SH-SY5Y (cell line): ENCODE measurements at regions not wholly inside any gene's neighbourhood (a gene's known extent, or its start where the extent isn't known, plus 50 kb on each side); places are given as distances from the start of the nearest gene placed in this dataset.

ENCODE experiments used
- GATA2 ChIP-seq: IDR thresholded peaks from 2 replicates; pipeline ENCODE4 v1.6.1; 2011; ENCODE audit warnings: mild to moderate bottlenecking, low read depth, low read length
- GATA3 ChIP-seq: IDR thresholded peaks from 2 replicates; pipeline ENCODE4 v1.6.1; 2011; ENCODE audit warnings: low read depth, mild to moderate bottlenecking, low read length, moderate library complexity

DNA sequence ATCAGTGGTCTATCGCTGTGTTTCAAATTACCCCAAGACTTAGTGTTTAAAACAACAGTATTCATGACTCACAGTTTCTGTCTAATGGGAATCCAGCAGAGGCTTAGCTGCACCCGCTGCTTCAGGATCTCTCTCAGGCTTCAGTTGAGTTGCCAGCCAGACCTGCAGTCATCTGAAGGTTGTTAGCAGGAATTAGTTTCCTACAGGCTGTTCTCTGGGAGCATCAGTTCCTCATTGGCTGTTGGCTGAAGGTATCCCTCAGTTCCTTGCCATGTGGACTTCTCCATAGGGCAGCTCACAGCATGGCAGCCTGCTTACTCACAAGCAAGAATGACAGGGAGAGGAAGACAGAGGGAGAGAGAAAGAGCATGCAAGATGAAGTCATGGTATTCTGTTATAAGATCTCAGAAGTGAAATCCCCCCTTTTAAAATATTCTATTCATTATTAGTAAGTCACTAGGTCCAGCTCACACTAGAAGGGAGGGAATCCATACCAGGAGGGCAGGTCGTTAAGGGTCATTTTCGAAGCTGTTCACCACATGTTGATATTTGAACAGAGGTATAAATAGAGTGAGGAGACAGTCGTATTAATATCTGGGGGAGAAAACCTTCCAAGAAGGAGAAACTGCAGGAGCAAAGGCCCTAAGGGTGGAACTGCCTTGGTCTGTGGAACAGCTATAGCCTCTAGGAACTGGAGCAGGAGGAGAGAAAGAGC, 473.9 kb upstream of the PPP2R3A start:
- TF ChIP-seq GATA2: no peak

DNA sequence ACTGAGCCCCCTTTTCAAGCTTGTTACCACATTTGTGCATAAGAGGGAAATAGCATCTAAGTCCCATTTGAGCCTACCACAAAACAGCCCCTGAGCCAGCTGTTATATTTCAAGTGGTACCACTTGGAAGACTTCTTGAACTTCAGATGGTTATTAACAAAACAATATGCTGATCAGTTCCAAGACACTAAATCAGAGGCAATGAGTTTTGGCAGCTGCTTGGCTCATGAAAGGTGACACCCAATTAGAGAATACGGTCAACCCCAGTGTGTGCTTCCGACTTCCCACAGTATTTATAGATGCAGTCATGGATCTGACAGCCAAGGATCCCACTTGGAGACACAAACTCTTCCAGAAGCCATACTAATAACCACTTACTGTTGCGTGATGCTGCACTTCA, 469.6 kb upstream of the PPP2R3A start:
- no peak for TF ChIP-seq GATA2
- TF ChIP-seq GATA3: no peak

DNA sequence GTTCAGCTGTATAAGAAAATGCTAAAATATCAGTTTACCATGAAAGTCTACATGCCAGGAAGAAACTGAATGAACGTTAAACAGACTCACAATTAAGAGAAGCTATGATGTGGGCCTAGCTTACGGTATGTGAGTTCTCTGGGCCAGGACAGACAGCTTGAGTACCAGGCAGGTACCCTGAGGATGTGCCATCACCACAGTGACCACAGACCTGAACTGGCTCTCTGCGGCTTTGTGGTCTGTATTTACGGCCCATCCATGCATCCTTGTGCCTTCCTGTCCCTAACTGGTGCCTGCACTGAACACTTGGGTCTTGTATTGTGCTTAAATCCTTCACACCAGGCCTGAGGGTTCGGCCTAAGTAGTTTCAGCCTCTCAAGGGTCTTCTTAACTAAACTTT, 467.5 kb upstream of the PPP2R3A start:
- no peak for TF ChIP-seq GATA2
- TF ChIP-seq GATA3: no peak

DNA sequence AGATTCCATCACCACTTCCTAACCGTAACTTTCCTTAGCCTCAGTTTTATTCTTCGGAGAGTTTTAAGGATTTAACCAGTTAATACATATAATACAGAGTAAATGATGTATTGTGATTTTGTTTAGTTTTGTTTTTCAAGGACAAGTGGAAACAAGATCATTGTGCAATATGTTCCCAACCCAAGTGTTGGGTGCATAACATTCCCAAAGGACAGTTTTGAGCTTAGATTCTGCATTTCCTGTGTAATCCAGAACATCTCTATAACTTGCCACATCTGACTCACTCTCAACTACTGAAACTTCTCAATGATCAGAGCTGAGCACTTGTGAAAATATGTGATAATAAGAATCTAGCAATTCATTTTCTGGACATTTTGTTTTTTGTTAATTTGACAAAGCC, 466.1 kb upstream of the PPP2R3A start:
- no peak for TF ChIP-seq GATA2
- no peak for TF ChIP-seq GATA3

DNA sequence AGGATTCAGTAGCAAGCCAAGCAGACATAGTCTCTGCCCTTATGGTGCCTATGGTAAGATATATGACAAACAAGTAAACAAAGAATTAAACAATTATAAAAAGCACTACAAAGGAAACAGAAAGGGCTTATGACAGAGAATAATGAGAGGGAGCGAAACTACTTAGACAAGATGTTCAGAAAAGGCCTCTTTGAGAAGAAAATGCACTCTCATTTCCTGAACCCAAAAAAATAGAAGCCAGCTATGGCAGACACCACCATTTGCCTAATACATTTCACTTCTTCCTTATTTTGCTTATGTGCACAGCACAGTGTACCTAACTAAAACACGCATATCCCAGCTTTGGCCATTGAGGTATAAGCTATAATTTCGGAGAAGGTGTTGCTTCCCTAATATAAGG, 465.5 kb upstream of the PPP2R3A start:
- TF ChIP-seq GATA2 (no peak), GATA3 (no peak)

DNA sequence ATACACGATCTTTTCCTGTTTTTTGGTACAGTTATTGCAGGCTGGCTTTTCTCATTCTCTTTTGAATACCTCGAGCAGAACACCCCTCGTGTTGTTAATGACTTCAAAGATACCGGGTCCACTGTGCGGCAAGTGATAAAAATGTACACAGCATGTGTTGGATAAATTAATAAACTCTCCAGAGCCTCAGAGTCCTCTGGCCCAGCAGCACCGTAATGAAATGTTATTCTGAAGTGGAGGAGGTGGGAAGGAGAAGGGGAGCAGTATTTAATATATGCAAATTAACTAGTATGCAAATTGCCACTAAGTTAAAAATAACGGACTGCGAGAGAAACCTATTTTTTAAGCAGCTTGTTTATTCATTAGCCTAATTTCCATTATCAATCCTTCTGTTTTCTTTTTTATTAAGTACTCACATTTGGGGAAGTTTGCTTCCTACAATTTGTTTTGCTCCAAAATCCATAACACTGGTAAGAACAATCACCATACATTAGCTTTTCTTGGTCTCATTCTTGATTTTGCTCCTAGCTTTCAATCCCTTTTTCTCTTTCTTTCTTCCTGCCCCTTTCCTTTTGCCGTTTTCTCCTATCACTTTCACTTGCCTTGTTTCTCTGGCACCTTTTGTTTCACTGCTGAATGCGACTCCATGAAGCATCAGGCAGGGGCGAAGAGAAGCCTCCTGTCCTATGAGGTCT, 462.3 kb upstream of the PPP2R3A start:
- TF ChIP-seq GATA2: no peak
- no peak for TF ChIP-seq GATA3

DNA sequence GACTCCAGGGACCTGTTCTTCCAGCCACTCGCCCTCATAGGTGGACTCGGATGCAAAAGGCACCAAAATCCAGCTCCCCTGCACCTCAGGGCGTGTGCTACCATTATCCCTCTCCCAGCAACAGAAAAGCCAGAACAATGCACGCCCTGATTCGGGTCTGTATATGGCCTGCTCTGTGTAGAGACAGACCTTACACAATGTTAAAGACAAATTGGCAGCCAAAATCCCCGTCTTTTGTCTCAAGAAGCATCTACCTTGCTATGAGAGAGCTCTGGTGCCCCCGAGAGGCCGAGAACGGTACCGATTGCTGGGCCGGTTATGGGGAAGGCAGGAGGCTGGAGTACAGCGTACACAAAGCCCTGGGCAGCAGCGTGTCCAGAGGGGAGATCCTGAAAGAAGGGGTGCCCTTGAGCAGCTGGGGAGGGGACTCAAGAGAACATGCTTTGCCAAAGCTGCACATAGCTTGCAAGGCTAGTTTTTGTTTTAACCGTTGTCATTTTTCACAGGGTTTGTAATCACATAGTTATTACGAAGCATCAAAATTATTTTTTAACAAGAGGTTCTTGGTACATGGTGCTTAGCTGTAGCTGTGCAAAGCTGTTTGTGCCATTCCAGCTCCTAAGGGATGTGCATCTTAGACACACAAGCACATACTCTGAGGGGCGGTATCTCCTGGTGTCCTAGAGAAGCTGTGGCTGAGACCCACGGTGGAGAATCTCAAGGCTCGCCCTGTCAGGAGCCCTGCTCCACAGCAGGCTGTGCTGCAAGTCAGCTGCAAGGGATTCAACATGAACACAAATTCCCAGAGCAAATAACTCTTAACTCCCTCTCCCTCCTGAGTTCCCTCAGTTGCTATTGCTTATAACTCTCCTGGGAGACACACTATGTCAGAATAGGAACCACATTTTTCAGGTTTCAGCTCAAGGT, 461.5 kb upstream of the PPP2R3A start:
- TF ChIP-seq GATA2 (no peak), GATA3 (no peak)

DNA sequence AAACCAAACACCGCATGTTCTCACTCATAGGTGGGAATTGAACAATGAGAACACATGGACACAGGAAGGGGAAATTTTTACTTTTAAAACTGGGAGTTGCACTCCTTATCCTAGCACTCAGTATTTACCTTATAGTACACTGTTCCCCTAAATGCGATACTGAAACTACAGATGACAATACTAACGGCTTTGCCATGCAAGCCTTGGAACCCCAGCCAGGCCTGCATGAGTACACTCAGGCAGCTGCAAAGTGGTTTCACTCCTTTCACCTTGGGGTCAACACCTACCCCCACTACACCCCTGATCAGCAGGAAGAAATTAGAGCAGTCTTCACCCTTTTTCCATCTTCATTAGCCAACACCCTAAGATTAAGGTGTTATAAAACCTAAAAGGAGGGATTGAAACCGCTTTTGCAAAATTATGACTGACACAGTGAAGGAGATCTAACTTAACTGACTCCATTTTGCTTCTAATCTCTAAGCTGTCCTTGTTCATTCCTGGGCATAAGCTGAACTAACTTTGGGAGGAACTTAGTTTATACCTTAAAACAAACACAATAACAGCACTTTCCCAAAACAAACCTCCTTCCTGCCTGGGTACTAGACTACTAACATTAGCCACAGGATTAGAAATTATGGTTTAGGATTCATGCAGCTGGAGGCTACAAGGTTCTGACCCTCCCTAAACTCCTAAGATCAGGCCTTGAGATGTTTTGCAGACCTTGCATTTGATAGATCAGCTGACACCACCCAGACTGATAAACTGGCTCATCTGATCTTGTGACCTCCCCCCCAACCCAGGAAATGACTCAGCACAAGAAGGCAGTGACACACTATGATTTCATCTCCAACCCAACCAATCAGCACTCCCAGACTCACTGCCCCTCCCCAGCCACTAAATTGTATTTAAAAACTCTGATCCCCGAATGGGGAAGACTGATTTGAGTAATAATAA, 452.1 kb upstream of the PPP2R3A start:
- TF ChIP-seq GATA2 (no peak), GATA3 (no peak)

DNA sequence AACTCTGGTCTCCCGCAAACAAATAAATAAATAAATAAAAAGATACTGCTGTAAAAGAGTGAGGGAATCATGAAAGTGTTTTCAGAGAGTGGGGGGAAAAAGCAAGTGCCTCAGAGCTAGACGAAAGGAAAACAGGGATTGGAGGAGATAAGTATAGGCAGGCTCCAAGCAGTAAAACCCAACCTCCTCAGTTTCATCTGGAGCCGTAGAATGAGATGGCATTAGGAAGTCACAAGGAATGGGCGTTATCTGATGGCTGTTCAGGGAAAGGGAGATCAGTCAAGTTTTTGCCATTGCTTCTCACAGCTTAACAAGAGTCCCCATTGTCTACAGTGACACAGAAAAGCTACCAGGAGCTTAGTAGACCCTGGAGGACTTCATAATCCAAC, 451.5 kb upstream of the PPP2R3A start:
- no peak for TF ChIP-seq GATA3
- no peak for TF ChIP-seq GATA2

DNA sequence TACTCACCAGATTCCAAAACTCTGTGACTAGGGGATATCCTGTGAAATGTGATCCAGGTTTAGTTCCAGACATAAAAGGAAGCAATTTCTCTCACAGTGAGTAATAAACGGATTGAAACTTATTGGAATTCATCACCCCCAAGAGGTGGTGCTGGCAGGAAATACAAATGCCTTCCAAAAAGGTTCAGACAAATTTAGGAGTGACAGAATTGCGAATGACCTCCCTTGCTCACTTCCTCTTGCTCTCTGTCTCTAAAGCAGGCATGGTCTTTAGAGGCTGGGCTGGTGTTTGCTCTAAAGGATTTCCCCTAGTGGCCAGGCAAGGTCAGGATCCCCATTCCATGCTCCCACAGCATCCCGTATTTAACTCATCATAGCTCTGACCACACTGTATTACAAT, 449.4 kb upstream of the PPP2R3A start:
- TF ChIP-seq GATA2 (no peak), GATA3 (no peak)

DNA sequence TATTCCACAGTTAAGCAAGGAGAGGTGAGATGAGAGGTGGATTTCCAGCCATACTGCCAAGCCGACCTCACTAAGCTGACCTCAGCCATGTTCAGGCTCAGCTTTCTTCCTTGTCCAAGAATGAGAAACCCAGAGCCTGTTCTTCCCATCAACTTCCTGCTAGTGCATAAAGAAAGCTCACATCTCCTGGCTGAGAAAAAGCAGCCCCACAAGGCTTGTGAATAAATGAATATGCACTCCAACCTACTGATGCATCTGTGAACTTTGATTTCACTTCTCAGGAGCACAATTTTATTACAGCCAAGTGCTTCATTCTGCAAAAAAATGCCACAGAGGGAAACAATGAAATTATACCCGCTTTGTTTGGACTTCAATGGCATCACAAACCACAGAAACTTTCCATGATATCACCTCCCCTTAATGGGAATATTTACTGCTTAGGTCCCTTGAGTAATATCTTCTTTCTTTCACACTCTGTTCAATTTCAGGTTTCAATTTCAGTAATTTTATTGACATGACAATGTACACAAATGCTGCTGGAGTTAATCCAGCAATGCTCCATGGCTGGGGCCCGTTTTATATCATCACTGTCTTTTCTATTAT, 437.0 kb upstream of the PPP2R3A start:
- no peak for TF ChIP-seq GATA2
- no peak for TF ChIP-seq GATA3

DNA sequence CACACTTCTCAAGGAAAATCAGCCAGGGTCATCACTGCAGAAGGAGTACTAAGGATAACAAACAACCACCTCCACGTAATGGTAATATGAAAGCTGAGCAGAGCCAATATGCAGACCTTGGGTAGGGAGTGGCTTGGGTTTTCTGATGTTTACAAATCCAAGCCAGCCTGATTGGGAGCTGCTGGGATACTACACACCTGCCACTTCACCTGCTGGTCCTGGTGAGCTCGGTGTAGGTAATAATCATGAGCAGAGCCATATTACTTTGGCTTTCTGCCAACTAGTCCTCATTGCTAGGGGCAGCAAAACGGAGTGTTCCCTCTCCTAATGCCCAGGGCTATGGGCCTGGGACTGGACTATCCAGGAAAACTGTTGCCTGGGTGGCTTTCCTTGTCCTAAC, 433.5 kb upstream of the PPP2R3A start:
- TF ChIP-seq GATA2: no peak
- TF ChIP-seq GATA3: no peak

DNA sequence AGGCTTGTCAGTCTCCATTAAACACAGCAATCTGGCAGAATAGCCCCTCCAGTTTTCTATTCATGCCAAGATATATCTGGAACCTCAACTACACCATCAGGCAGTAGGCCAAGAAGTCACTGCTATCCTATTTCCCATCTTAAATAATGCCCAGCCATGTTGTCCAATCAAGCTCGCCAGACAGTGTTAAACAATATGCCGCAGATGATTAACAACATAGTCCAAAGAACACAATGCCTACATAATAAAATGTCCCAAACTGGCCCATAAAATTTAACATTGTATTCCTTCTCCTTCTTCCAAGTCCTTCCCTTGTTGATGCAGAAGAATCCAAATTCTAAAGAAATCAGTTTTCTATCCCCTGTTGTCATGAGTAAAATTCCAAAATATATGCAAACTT, 427.4 kb upstream of the PPP2R3A start:
- TF ChIP-seq GATA2: no peak
